ENCODE measurements at regions not wholly inside any gene's neighbourhood (a gene's known extent, or its start where the extent isn't known, plus 50 kb on each side); places are given as distances from the start of the nearest gene placed in this dataset.

DNA sequence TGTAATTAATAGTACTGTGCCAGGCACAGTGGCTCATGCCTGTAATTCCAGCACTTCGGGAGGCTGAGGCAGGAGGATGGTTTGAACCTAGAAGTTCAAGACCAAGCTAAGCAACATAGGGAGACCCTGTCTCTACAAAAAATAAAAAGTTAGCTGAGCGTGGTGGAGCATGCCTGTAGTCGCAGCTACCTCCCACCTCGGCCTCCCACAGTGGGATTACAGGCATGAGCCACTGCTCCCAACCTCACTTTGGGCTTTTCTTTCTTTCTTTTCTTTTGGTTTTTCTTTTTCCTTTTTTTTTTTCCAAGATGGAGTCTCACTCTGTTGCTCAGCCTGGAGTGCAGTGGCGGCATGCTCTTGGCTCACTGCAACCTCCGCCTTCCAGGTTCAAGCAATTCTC lies 137.8 kb downstream of the MRM1 start:
- CTCF ChIA-PET (ENCODE audit: partially characterized antibody), result interaction anchor here (0.6 to 0.8 kb wide), 3 partner anchors 16 to 113 kb away, joined by 3 to 7 read pairs (median 3); no protein-coding TSS in a partner anchor
- H2AK5ac ChIP-seq (ENCODE audit: low read depth, low read length), result no peak overlapping the region
- no peak overlapping the region for H2BK20ac ChIP-seq (ENCODE audit: low read length)
- no peak overlapping the region for H3K18ac ChIP-seq (ENCODE audit: extremely low read depth, low read length)
- peaks cover 0 to 8% of the 10 kb centered on the region in 2 experiments for H4K20me1 ChIP-seq (replicated peaks in 1 of 2; ENCODE audit: control insufficient read depth in 1 of 2, insufficient read depth in 2 of 2, low read length in 2 of 2)
- no peak overlapping the region for H3K9ac ChIP-seq (replicated peaks in 1 of 4; ENCODE audit: extremely low read depth in 1 of 4, low read depth in 3 of 4, low read length in 3 of 4)
- H3K27ac ChIP-seq (ENCODE audit: low read depth, low read length), result no peak overlapping the region
- no peak overlapping the region for H4K8ac ChIP-seq (ENCODE audit: extremely low read depth, insufficient read depth, low read length)
- DNase-seq (ENCODE audit: low read depth in 1 of 2, low spot score in 2 of 2), result no peak
- peaks cover 14% of the 10 kb centered on the region; the same call in 1 of the 2 replicates for H3K23me2 ChIP-seq (ENCODE audit: low read depth, low read length)
- H3K23ac ChIP-seq (ENCODE audit: insufficient read length), result no peak overlapping the region
- no peak overlapping the region for H3K56ac ChIP-seq (replicated peaks; ENCODE audit: insufficient read length, low read depth, low read length)
- 100% methylated on average over 6 of the region's 6 CpGs; no CpG with 5 or more reads in 1 of the 2 experiments for WGBS, 2 experiments (ENCODE audit: extremely low coverage in 1 of 2, insufficient coverage in 1 of 2, insufficient read length in 1 of 2, insufficient replicate concordance in 2 of 2, low coverage in 1 of 2, low lambda C conversion rate in 2 of 2, missing lambda C conversion rate in 1 of 2)
- H4K5ac ChIP-seq (ENCODE audit: insufficient read length, low read depth, low read length), result no peak overlapping the region
- POLR2A ChIA-PET (ENCODE audit: partially characterized antibody), result interaction anchor here (0.8 kb wide), 1 partner anchor 137 kb away, joined by 3 read pairs; the partner anchor contains the start of gene MRM1
- no peak overlapping the region for H2BK5ac ChIP-seq (ENCODE audit: low read depth, low read length)
- H3K4me2 ChIP-seq (ENCODE audit: insufficient read depth in 1 of 2, low read depth in 2 of 2, low read length in 2 of 2), result no peak overlapping the region
- H3K14ac ChIP-seq (ENCODE audit: insufficient read length), result no peak overlapping the region
- H3K4me1 ChIP-seq (replicated peaks in 1 of 4; ENCODE audit: control insufficient read depth in 3 of 4, insufficient read depth in 4 of 4, low read length in 3 of 4), result peaks cover 2 to 11% (median 3%) of the 10 kb centered on the region in 4 experiments; a peak in 4 of 7 replicates
- H3K27me3 ChIP-seq (replicated peaks in 1 of 4; ENCODE audit: control insufficient read depth in 3 of 4, extremely low read depth in 1 of 4, insufficient read depth in 3 of 4, low read length in 3 of 4), result no peaks in the 10 kb centered on the region; a peak in 1 of 7 replicates
- H3K4ac ChIP-seq (replicated peaks; ENCODE audit: insufficient read length, low read depth, low read length), result no peak overlapping the region
- no peaks in the 10 kb centered on the region; a peak in 1 of 8 replicates for H3K36me3 ChIP-seq (ENCODE audit: control insufficient read depth in 2 of 4, insufficient read depth in 4 of 4, low read length in 3 of 4)
- FAIRE-seq, result no peak
- H2BK15ac ChIP-seq (ENCODE audit: low read length), result no peak overlapping the region
- H3K79me2 ChIP-seq (ENCODE audit: control insufficient read depth in 1 of 2, insufficient read depth in 2 of 2, low read length in 2 of 2), result 0 out of 4 replicates have a peak, but pooled peaks cover 0 to 3% of the 10 kb centered on the region in 2 experiments
- no peaks in the 10 kb centered on the region for H3K79me1 ChIP-seq (ENCODE audit: low read depth, low read length)
- H2AFZ ChIP-seq (ENCODE audit: low read length), result no peak overlapping the region
- H2BK12ac ChIP-seq (ENCODE audit: low read depth, low read length), result no peak overlapping the region
- H3K9me3 ChIP-seq (ENCODE audit: insufficient read depth in 2 of 2, low read depth in 1 of 2, low read length in 1 of 2), result no peaks in the 10 kb centered on the region
- no peak overlapping the region for H2BK120ac ChIP-seq (replicated peaks; ENCODE audit: low read depth, low read length)
- no peak overlapping the region for H4K91ac ChIP-seq (replicated peaks; ENCODE audit: insufficient read length, low read length)
- H3K4me3 ChIP-seq (ENCODE audit: extremely low read depth in 1 of 4, insufficient read depth in 2 of 4, low read depth in 3 of 4, low read length in 4 of 4), result no peak overlapping the region
- TF ChIP-seq HDAC2 (IDR thresholded peaks at IDR 0.05; ENCODE audit: borderline replicate concordance in 1 of 2, low read depth in 2 of 2, low read length in 2 of 2), result no peak
- no peak for TF ChIP-seq RXRA (IDR thresholded peaks at IDR 0.05; ENCODE audit: insufficient read depth, low read depth, low read length)
- TF ChIP-seq CBX5 (IDR thresholded peaks at IDR 0.05; ENCODE audit: low read depth, low read length), result no peak
- TF ChIP-seq, protein P1, sequence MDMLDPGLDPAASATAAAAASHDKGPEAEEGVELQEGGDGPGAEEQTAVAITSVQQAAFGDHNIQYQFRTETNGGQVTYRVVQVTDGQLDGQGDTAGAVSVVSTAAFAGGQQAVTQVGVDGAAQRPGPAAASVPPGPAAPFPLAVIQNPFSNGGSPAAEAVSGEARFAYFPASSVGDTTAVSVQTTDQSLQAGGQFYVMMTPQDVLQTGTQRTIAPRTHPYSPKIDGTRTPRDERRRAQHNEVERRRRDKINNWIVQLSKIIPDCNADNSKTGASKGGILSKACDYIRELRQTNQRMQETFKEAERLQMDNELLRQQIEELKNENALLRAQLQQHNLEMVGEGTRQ (IDR thresholded peaks at IDR 0.05; ENCODE audit: low read length), result no peak
- TF ChIP-seq MAFK (IDR thresholded peaks at IDR 0.05; ENCODE audit: low read depth, low read length), result no peak
- TF ChIP-seq TCF12 (IDR thresholded peaks at IDR 0.05; ENCODE audit: low read depth, low read length), result no peak
- no peak for TF ChIP-seq TAF7 (optimal IDR thresholded peaks at IDR 0.05; ENCODE audit: borderline replicate concordance, low read depth, low read length)
- no peak for TF ChIP-seq BRCA1 (IDR thresholded peaks at IDR 0.05; ENCODE audit: low read depth, low read length)
- no peak for TF ChIP-seq SIX5 (IDR thresholded peaks at IDR 0.05; ENCODE audit: low read depth, low read length)
- no peak for TF ChIP-seq EZH2 (IDR thresholded peaks at IDR 0.05; ENCODE audit: low read depth, low read length, severe bottlenecking)
- no peak for TF ChIP-seq CREB1 (IDR thresholded peaks at IDR 0.05)
- no peak for TF ChIP-seq POLR2AphosphoS5 (IDR thresholded peaks at IDR 0.05; ENCODE audit: low read depth, low read length)
- no peak for TF ChIP-seq CHD1 (IDR thresholded peaks at IDR 0.05; ENCODE audit: low read depth, low read length)
- no peak for TF ChIP-seq HDAC6 (IDR thresholded peaks at IDR 0.05; ENCODE audit: low read depth, low read length)
